ENCODE measurements at regions not wholly inside any gene's neighbourhood (a gene's known extent, or its start where the extent isn't known, plus 50 kb on each side); places are given as distances from the start of the nearest gene placed in this dataset.
"Not testable (repeated sequence)": the region's sequence is repeated elsewhere in the genome, so short reads cannot be mapped to it uniquely, and the experiment has no call there.

DNA sequence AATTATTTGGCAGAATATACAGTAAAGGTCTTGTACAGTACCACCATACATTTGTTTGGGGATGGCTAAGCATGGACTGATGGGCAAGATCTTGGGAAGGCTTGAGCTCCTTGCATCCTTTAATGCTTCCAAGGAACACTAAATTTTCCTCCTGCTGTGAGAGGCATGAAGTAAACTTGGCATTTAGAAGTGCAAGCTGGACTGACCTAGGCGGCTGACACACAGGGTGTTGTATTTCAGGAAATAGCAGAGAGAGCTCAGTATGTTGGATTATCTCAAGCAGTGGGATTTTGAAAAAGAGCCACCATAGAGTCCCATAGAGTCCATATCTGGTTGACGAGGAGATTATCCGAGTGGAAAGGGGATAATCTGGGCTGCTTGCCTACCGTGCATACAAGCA is 2137.1 kb downstream of the TP53TG3F start:
- no peak for DNase-seq

GRCh38 chr16:35598696-35599332 is 2139.4 kb downstream of the TP53TG3F start:
- peak; percentile 20 for DNase-seq

GRCh38 chr16:35599429-35600160 is 2140.2 kb downstream of the TP53TG3F start:
- no peak for DNase-seq

DNA sequence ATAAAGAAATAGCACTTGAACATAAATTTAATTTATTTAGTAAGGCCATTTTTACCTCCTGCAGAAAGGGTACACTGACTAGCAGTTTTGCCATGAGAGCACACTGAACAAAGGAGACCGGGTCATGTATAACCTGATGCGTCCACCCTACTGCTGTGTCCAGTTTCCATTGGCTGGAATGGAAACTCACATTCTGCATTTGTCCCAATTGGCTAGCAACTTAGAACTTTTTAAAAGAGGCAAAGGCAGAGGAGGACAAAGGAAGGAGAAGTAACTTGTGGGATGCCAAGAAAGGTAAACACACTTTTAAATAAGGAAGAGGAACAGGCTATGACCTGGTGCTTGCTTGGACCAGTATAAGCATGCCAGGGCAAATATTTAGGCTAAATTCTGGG is 2140.7 kb downstream of the TP53TG3F start:
- not testable (repeated sequence) for DNase-seq

DNA sequence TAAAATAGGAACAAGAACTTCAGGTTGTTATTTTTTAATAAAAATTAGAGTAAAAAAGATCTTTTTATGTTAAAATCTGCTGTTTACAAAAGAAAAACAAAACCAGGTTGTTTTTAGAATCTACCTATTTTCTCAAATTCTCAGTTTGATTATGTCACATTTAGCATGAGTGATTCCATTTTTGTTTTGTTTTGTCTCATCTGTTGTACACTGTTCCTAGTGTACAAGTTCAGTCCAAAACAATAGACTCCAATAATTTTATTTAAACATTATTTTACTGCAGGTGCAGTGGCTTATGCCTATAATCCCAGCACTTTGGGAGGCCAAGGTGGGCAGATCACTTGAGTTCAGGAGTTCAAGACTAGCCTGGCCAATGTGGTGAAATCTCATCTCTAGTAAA is 2142.7 kb downstream of the TP53TG3F start:
- no peak for DNase-seq

DNA sequence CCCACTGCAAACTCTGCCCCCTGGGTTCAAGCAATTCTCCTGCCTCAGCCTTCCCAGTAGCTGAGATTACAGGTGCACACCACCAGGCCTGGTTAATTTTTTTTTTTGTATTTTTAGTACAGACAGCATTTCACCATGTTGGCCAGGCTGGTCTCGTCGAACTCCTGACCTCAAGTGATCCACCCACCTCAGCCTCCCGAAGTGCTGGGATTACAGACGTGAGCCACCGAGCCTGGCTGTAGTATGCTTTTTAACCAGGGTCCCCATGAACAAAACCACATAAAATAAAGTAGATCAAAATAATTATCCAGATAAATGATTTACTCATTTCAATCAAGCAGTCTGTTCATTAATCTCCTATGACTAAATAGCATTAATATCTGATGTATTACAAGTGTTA is 2144.0 kb downstream of the TP53TG3F start:
- not testable (repeated sequence) for DNase-seq

DNA sequence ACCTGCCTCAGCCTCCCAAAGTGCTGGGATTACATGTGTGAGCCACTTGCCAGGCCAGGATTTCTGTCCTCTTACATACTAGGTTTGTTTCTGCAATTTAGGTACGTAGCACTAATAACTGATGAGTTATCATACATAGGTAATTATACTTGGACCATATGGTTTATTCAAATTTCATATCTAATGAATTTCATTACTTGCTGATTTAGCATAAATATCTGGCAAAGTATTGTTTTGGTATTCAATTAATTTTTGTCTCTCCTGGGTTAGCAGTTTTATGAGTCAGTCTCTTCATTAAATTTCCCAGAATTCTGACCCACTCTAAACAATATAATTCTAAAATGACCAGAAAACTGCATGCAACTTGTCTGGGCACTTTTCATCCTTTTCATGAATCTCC is 2146.5 kb downstream of the TP53TG3F start:
- no peak for DNase-seq

GRCh38 chr16:35614883-35615282 is 2155.5 kb downstream of the TP53TG3F start:
- DNase-seq = not testable (repeated sequence)

- DNase-seq = not testable (repeated sequence)
These were observed 2159.8 kb downstream of the TP53TG3F start for GRCh38 chr16:35619176-35619575.

DNA sequence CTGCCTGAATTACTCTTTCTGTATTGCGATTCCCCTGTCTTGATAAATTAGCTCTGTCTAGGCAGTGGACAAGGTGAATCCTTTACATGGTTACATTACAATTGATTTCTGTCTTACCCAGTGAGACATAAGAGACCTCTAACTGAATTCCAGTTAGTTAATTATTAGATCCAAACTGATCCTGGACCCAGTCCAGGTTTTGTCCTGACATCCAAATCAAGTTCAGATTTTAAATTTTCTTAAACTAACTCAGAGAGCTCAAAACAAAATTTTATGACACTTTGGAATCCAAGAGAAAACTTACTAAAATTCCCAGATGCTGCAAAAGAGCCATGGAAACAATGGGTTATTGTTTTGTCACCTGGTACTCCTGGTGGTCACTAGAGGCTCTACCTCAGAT is 2166.6 kb downstream of the TP53TG3F start:
- DNase-seq = no peak

GRCh38 chr16:35628976-35629375 is 2169.6 kb downstream of the TP53TG3F start:
- DNase-seq = no peak

DNA sequence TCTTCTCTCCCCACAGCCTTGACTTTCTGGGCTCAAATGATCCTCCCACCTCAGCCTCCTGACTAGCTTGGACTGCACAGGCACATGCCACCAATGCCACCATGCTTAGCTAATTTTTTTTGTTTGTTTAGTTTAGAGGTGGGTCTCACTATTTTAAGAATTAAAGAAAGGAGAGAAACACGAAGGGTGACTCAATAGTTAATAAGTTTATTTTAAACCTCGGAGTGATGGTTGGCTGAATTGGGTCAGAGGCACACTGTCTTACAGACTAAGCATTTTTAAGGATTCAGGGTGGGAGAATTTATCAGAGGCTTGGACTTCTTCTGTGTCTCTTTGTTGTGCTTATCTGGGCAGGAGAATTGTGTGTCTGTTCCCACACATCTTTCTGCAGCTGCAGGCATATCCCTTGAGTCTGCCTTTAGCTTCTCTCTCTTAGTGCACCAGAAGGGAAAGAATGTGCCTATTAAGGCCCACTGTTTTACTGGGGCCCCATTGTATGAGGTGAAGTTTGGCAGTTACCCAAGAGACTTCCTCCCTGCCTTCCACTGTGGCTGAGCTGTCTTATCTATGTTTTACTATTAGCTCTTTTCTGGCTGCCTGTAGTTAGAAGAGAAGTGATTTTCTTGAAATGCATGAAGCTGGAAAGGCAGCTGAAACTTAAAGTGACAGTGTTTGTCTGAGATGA is 2172.0 kb downstream of the TP53TG3F start:
- no peak for DNase-seq

DNA sequence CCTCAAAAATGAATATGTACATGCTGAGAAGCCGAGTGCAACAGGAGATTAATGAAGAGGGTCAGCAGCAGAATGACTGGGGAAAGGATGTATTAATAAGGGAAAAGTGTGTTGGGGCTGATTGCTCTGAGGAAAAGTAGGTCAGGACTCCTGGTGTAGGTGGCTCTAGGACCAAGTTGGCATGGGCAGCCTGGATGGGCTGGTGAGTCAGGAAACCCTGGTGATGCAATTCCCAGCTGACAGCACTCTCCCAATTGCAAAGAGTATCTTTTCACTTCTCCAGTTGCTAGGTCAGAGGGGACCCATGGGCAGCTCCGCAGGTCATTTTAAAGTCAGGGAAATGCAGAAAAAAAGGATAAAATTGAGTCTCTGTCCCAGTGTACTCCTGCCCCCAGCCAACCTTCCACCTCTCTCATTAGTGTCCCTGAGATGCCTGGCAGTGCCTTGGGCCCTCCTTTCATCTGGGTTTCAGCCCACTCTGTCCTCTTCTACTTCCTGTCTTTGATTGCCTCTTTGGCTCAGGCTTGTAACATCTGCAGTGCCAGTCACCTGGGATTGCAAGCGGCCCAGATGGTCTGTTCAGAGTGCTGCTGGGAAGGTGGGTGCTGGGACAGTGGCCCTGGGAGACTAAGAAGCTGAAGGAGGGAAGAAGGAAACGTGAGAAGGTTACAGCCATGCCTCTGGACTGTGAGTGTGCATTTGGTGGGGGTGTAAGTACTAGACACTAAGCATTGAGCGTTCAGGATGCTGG is 2177.2 kb downstream of the TP53TG3F start:
- no peak for DNase-seq

GRCh38 chr16:35637683-35638082 is 2178.3 kb downstream of the TP53TG3F start:
- no peak for DNase-seq

- DNase-seq = no peak
These were observed 2180.1 kb downstream of the TP53TG3F start for GRCh38 chr16:35639233-35640205.

GRCh38 chr16:35642322-35642835 is 2183.0 kb downstream of the TP53TG3F start:
- no peak for DNase-seq

DNA sequence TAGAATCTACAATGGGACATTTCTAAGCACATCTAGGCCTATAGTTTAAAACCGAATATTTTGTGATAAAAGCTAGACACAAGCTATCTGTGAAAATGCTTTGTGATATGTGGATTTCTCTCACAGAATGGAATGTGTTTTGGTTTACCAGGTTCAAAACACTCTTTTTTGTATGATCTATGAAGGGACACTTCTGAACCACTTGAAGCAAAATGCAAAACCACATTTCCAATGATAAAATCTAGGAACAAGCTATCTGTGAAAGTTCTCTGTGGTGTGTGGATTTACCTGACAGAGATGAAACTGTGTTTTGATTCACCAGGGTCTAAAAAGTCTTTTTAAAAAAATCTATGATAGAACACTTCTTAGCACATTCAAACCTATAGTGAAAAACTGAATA is 2192.4 kb downstream of the TP53TG3F start:
- no peak for DNase-seq

GRCh38 chr16:35664091-35664693 is 2204.8 kb downstream of the TP53TG3F start:
- no peak for DNase-seq

GRCh38 chr16:35685085-35685484 is 2225.7 kb downstream of the TP53TG3F start:
- DNase-seq = no peak

- no peak for DNase-seq
These were observed 2227.2 kb downstream of the TP53TG3F start for GRCh38 chr16:35686595-35686994.

- DNase-seq = no peak
These were observed 2227.7 kb downstream of the TP53TG3F start for GRCh38 chr16:35687071-35687470.
